H54 (cell line): ENCODE measurements at regions not wholly inside any gene's neighbourhood (a gene's known extent, or its start where the extent isn't known, plus 50 kb on each side); places are given as distances from the start of the nearest gene placed in this dataset.

Experiments used
- DNase-seq: peaks from one replicate; pipeline ENCODE4 v3.0.0; 2011; ENCODE audit warnings: low spot score, mixed read lengths; ENCODE audit not compliant: insufficient read length
- FAIRE-seq: peaks from 3 replicates; lab custom pipeline; 2011; peaks lifted over from hg19 to GRCh38; lab: Jason Lieb, UNC
- POLR2A ChIP-seq: IDR thresholded peaks from 2 replicates; pipeline ENCODE4 v1.6.1; 2011; ENCODE audit warnings: low read depth, mild to moderate bottlenecking, low read length

- FAIRE-seq (no peak), DNase-seq (no peak)
- no peak for TF ChIP-seq POLR2A
Observed at GRCh38 chr17:5794881-5795506, 210.7 kb upstream of the NLRP1 start.

GRCh38 chr17:5797447-5798050 lies 213.2 kb upstream of the NLRP1 start:
- FAIRE-seq (no peak), DNase-seq (no peak)
- no peak for TF ChIP-seq POLR2A

- DNase-seq: no peak
- FAIRE-seq: no peak
- TF ChIP-seq POLR2A: no peak
Observed at GRCh38 chr17:5798094-5798493, 213.8 kb upstream of the NLRP1 start.

- DNase-seq: no peak
- no peak for TF ChIP-seq POLR2A
- FAIRE-seq: no peak
Observed at GRCh38 chr17:5800131-5800530, 215.8 kb upstream of the NLRP1 start.

- no peak for DNase-seq
- FAIRE-seq: no peak
- no peak for TF ChIP-seq POLR2A
Observed at GRCh38 chr17:5800646-5801045, 216.3 kb upstream of the NLRP1 start.

GRCh38 chr17:5804251-5804650 lies 219.9 kb upstream of the NLRP1 start:
- FAIRE-seq (no peak), DNase-seq (no peak)
- no peak for TF ChIP-seq POLR2A

GRCh38 chr17:5809056-5809455 lies 224.7 kb upstream of the NLRP1 start:
- DNase-seq (no peak), FAIRE-seq (no peak)
- TF ChIP-seq POLR2A: no peak

GRCh38 chr17:5809580-5810188 lies 225.4 kb upstream of the NLRP1 start:
- no peak for FAIRE-seq
- no peak for DNase-seq
- TF ChIP-seq POLR2A: no peak

- no peak for TF ChIP-seq POLR2A
- DNase-seq (no peak), FAIRE-seq (no peak)
Observed at GRCh38 chr17:5812590-5812989, 228.3 kb upstream of the NLRP1 start.

- no peak for FAIRE-seq
- no peak for DNase-seq
- no peak for TF ChIP-seq POLR2A
Observed at GRCh38 chr17:5813357-5813756, 229.0 kb upstream of the NLRP1 start.

- DNase-seq: no peak
- TF ChIP-seq POLR2A: no peak
- no peak for FAIRE-seq
Observed at GRCh38 chr17:5815396-5815795, 231.1 kb upstream of the NLRP1 start.

- FAIRE-seq (no peak), DNase-seq (no peak)
- TF ChIP-seq POLR2A: no peak
Observed at GRCh38 chr17:5816491-5817070, 232.3 kb upstream of the NLRP1 start.

- FAIRE-seq (no peak), DNase-seq (no peak)
- TF ChIP-seq POLR2A: no peak
Observed at GRCh38 chr17:5817475-5818395, 233.4 kb upstream of the NLRP1 start.
